GM23338 (cell line): ENCODE measurements at regions not wholly inside any gene's neighbourhood (a gene's known extent, or its start where the extent isn't known, plus 50 kb on each side); places are given as distances from the start of the nearest gene placed in this dataset.

ENCODE experiments used
- ATAC-seq: fragments of 200-7000 bp; cut with Tn5 transposase; 3 replicates; pipeline ENCODE4 v1.9.1; 2020
- DNase-seq: peaks from one replicate; pipeline ENCODE4 v3.0.0-alpha.2; 2015; ENCODE audit warnings: low spot score
- H2AFZ ChIP-seq: fragments of 200-600 bp; sonication (generic); 2 replicates; pipeline ENCODE4 v1.8.0; 2016; ENCODE audit warnings: antibody characterized with exemption, mild to moderate bottlenecking, moderate library complexity
- H3F3A ChIP-seq: fragments of 200-600 bp; sonication (generic); replicated peaks from 2 replicates; pipeline ENCODE4 v1.8.0; 2017; ENCODE audit warnings: antibody characterized with exemption, mixed run types, low read depth
- H3K27ac ChIP-seq: fragments of 200-600 bp; sonication (generic); 2 replicates; pipeline ENCODE4 v1.6.1; 2016; ENCODE audit warnings: low read depth
- H3K27me3 ChIP-seq: fragments of 200-600 bp; sonication (generic); 2 replicates; pipeline ENCODE4 v1.8.0; 2016; ENCODE audit warnings: mild to moderate bottlenecking, mixed run types, moderate library complexity; ENCODE audit not compliant: insufficient read depth
- H3K36me3 ChIP-seq: fragments of 200-600 bp; sonication (generic); 2 replicates; pipeline ENCODE4 v1.8.0; 2016; ENCODE audit warnings: mild to moderate bottlenecking; ENCODE audit not compliant: insufficient read depth
- H3K4me1 ChIP-seq: fragments of 200-600 bp; sonication (generic); 2 replicates; pipeline ENCODE4 v1.8.0; 2016; ENCODE audit warnings: mild to moderate bottlenecking, moderate library complexity; ENCODE audit not compliant: insufficient read depth
- H3K4me2 ChIP-seq: fragments of 200-600 bp; sonication (generic); 2 replicates; pipeline ENCODE4 v1.7.1; 2017; ENCODE audit warnings: mixed run types
- H3K4me3 ChIP-seq: fragments of 200-600 bp; sonication (generic); 2 replicates; pipeline ENCODE4 v1.6.1; 2016; ENCODE audit warnings: mixed run types
- H3K79me2 ChIP-seq: fragments of 200-600 bp; sonication (generic); replicated peaks from 2 replicates; pipeline ENCODE4 v1.8.0; 2017; ENCODE audit warnings: mild to moderate bottlenecking; ENCODE audit not compliant: insufficient read depth
- H3K9me2 ChIP-seq: fragments of 200-600 bp; sonication (generic); 2 replicates; pipeline ENCODE4 v1.8.0; 2017; ENCODE audit not compliant: insufficient read depth
- H4K20me1 ChIP-seq: fragments of 200-600 bp; sonication (generic); replicated peaks from 2 replicates; pipeline ENCODE4 v1.8.0; 2017; ENCODE audit warnings: mild to moderate bottlenecking; ENCODE audit not compliant: insufficient read depth
- H3K27ac Mint-ChIP-seq: 2 replicates; pipeline ENCODE4 v1.8.0; 2020; ENCODE audit warnings: inconsistent platforms, mild to moderate bottlenecking, moderate library complexity, mixed read lengths
- H3K27me3 Mint-ChIP-seq: 3 replicates; pipeline ENCODE4 v1.8.0; 2022; ENCODE audit warnings: low read depth, mild to moderate bottlenecking, moderate library complexity, mixed read lengths, inconsistent platforms; ENCODE audit not compliant: insufficient read depth, poor library complexity
- H3K36me3 Mint-ChIP-seq: 3 replicates; pipeline ENCODE4 v1.8.0; 2021; ENCODE audit warnings: low read depth, mild to moderate bottlenecking, inconsistent platforms, moderate library complexity, mixed read lengths
- H3K4me1 Mint-ChIP-seq: 3 replicates; pipeline ENCODE4 v1.8.0; 2020; ENCODE audit warnings: mild to moderate bottlenecking, inconsistent platforms, mixed read lengths
- H3K4me3 Mint-ChIP-seq: 3 replicates; pipeline ENCODE4 v1.8.0; 2021; ENCODE audit warnings: moderate library complexity, mild to moderate bottlenecking, inconsistent platforms, mixed read lengths
- H3K9me3 Mint-ChIP-seq: 3 replicates; pipeline ENCODE4 v1.8.0; 2020; ENCODE audit warnings: moderate library complexity, mild to moderate bottlenecking, inconsistent platforms, mixed read lengths
- CREB1 ChIP-seq: fragments of 250-450 bp; sonication (Bioruptor Pico); IDR thresholded peaks from 2 replicates; pipeline ENCODE4 v1.5.0; 2020; ENCODE audit warnings: low read depth, mild to moderate bottlenecking, moderate library complexity
- EZH2 ChIP-seq: fragments of 200-600 bp; sonication (generic); IDR thresholded peaks from one replicate; pipeline ENCODE4 v1.8.0; 2017; ENCODE audit warnings: antibody characterized with exemption, mild to moderate bottlenecking, low read depth; ENCODE audit not compliant: unreplicated experiment
- EZH2phosphoT487 ChIP-seq: fragments of 200-600 bp; sonication (generic); IDR thresholded peaks from one replicate; pipeline ENCODE4 v1.8.1; 2018; ENCODE audit warnings: antibody characterized with exemption; ENCODE audit not compliant: unreplicated experiment
- NANOG ChIP-seq: IDR thresholded peaks from 2 replicates; pipeline ENCODE4 v1.6.1; 2016; ENCODE audit warnings: antibody characterized with exemption, borderline replicate concordance
- POLR2AphosphoS5 ChIP-seq: IDR thresholded peaks from 2 replicates; pipeline ENCODE4 v1.6.1; 2016; ENCODE audit warnings: antibody characterized with exemption, low read depth
- STAT1 ChIP-seq: IDR thresholded peaks from one replicate; pipeline ENCODE4 v1.6.1; 2016; ENCODE audit warnings: antibody characterized with exemption; ENCODE audit not compliant: unreplicated experiment
- ZNF114 ChIP-seq: fragments of 250-450 bp; sonication (Bioruptor Pico); IDR thresholded peaks from 2 replicates; pipeline ENCODE4 v1.5.0; 2020; ENCODE audit warnings: mild to moderate bottlenecking, moderate library complexity
- ZNF331 ChIP-seq: fragments of 250-450 bp; sonication (Bioruptor Pico); IDR thresholded peaks from 2 replicates; pipeline ENCODE4 v1.5.0; 2020; ENCODE audit warnings: low read depth, mild to moderate bottlenecking, moderate library complexity
- TF ChIP-seq, protein P1 (sequence below): IDR thresholded peaks from one replicate; pipeline ENCODE4 v1.6.1; 2018; ENCODE audit warnings: antibody characterized with exemption; ENCODE audit not compliant: unreplicated experiment
- TF ChIP-seq, protein P2 (sequence below), 2 experiments: fragments of 200-600 bp in 1 of 2; sonication (generic) in 1 of 2; conservative IDR thresholded peaks; 2 replicates each; pipeline versions ENCODE4 v1.5.1 to v1.6.1; 2016 to 2017; ENCODE audit warnings: antibody characterized with exemption in 2 of 2, low read depth in 2 of 2, mild to moderate bottlenecking in 2 of 2, moderate library complexity in 1 of 2
- TF ChIP-seq, protein P3 (sequence below): IDR thresholded peaks from 2 replicates; pipeline ENCODE4 v1.6.1; 2016; ENCODE audit warnings: antibody characterized with exemption

DNA sequence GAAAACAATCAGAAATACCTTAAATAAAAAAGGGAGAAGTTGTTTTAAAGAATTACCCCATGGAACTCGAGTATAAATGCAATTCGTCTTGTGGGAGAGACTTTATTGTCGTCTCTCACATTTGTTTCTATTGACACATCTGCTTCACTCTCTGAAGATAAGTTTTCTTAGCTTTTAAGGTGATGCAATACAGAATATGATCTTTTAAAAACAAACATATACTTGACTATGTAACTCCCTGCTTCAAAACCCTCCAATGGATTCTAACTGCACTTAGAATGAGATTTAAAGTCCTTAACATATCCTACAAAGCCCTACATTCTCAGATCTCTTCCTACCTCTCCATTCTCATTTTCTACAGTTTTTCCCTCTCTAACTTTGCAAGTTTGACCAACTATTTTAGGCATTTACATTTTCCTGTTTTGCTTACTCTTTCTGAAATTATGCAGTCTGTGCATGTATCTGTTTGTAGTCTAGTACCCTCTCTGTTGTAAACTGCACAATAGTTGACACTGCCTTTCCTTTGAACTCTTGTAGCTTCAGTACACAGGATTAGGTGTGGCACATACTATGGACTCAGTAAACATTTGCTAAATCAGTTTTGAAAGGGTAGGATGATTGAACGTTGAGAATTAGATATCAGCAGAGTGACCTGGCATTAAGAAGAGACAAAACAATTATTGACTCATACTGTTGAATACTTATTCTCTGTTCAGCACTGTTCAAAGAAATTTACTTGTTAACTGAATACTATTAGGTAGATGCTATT lies 59.8 kb downstream of the AGTR2 start (continued):
- TF ChIP-seq, protein P1, sequence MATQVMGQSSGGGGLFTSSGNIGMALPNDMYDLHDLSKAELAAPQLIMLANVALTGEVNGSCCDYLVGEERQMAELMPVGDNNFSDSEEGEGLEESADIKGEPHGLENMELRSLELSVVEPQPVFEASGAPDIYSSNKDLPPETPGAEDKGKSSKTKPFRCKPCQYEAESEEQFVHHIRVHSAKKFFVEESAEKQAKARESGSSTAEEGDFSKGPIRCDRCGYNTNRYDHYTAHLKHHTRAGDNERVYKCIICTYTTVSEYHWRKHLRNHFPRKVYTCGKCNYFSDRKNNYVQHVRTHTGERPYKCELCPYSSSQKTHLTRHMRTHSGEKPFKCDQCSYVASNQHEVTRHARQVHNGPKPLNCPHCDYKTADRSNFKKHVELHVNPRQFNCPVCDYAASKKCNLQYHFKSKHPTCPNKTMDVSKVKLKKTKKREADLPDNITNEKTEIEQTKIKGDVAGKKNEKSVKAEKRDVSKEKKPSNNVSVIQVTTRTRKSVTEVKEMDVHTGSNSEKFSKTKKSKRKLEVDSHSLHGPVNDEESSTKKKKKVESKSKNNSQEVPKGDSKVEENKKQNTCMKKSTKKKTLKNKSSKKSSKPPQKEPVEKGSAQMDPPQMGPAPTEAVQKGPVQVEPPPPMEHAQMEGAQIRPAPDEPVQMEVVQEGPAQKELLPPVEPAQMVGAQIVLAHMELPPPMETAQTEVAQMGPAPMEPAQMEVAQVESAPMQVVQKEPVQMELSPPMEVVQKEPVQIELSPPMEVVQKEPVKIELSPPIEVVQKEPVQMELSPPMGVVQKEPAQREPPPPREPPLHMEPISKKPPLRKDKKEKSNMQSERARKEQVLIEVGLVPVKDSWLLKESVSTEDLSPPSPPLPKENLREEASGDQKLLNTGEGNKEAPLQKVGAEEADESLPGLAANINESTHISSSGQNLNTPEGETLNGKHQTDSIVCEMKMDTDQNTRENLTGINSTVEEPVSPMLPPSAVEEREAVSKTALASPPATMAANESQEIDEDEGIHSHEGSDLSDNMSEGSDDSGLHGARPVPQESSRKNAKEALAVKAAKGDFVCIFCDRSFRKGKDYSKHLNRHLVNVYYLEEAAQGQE = no peak
- TF ChIP-seq ZNF331 (CRISPR knock-in tag) (no peak), NANOG (no peak), CREB1 (no peak), EZH2phosphoT487 (no peak), ZNF114 (CRISPR knock-in tag) (no peak), STAT1 (no peak), EZH2 (no peak), POLR2AphosphoS5 (no peak)
- TF ChIP-seq, protein P2, sequence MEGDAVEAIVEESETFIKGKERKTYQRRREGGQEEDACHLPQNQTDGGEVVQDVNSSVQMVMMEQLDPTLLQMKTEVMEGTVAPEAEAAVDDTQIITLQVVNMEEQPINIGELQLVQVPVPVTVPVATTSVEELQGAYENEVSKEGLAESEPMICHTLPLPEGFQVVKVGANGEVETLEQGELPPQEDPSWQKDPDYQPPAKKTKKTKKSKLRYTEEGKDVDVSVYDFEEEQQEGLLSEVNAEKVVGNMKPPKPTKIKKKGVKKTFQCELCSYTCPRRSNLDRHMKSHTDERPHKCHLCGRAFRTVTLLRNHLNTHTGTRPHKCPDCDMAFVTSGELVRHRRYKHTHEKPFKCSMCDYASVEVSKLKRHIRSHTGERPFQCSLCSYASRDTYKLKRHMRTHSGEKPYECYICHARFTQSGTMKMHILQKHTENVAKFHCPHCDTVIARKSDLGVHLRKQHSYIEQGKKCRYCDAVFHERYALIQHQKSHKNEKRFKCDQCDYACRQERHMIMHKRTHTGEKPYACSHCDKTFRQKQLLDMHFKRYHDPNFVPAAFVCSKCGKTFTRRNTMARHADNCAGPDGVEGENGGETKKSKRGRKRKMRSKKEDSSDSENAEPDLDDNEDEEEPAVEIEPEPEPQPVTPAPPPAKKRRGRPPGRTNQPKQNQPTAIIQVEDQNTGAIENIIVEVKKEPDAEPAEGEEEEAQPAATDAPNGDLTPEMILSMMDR (conservative IDR thresholded peaks at IDR 0.05; ENCODE audit: low read depth in 2 of 2) = no peak
- TF ChIP-seq, protein P3, sequence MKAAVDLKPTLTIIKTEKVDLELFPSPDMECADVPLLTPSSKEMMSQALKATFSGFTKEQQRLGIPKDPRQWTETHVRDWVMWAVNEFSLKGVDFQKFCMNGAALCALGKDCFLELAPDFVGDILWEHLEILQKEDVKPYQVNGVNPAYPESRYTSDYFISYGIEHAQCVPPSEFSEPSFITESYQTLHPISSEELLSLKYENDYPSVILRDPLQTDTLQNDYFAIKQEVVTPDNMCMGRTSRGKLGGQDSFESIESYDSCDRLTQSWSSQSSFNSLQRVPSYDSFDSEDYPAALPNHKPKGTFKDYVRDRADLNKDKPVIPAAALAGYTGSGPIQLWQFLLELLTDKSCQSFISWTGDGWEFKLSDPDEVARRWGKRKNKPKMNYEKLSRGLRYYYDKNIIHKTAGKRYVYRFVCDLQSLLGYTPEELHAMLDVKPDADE = no peak

DNA sequence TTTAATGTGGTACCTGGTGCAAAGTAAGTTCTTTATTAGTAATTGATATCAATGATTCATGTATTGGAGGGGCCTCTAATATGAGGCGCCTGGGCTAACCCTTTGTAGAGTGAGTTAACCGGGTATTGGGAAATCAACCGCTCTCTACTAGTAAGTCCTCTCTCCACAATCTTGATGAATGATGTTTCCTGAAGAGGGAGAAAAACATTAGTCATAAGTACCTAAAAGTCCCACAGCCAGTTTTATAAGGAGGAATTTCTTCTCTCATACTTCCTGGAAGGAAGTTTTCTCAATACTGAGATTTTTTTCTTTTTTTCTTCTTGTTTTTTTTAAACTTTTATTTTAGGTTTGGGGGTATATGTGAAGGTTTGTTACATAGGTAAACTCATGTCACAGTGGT lies 62.3 kb downstream of the AGTR2 start:
- H3K36me3 ChIP-seq = no peaks in the 10 kb centered on the region
- no peaks in the 10 kb centered on the region for H3K27me3 ChIP-seq
- no peaks in the 10 kb centered on the region for H3K9me2 ChIP-seq
- H4K20me1 ChIP-seq = no peaks in the 10 kb centered on the region
- no peak overlapping the region for H3K4me3 ChIP-seq
- H3K4me3 Mint-ChIP-seq = no peak overlapping the region
- no peaks in the 10 kb centered on the region for H3K36me3 Mint-ChIP-seq
- no peak overlapping the region for H2AFZ ChIP-seq
- H3K27ac Mint-ChIP-seq = no peak overlapping the region
- H3K9me3 Mint-ChIP-seq = no peaks in the 10 kb centered on the region
- H3K79me2 ChIP-seq = no peaks in the 10 kb centered on the region
- H3K4me1 ChIP-seq = no peaks in the 10 kb centered on the region
- ATAC-seq (no peak), DNase-seq (no peak)
- no peaks in the 10 kb centered on the region for H3K4me1 Mint-ChIP-seq
- H3K27ac ChIP-seq = no peak overlapping the region
- H3K27me3 Mint-ChIP-seq = no peaks in the 10 kb centered on the region
- no peaks in the 10 kb centered on the region for H3F3A ChIP-seq
- no peak overlapping the region for H3K4me2 ChIP-seq
- TF ChIP-seq, protein P2 (conservative IDR thresholded peaks at IDR 0.05; ENCODE audit: low read depth in 2 of 2) = no peak
- TF ChIP-seq ZNF331 (CRISPR knock-in tag) = no peak
- TF ChIP-seq, protein P1 = no peak
- TF ChIP-seq POLR2AphosphoS5 = no peak
- no peak for TF ChIP-seq ZNF114 (CRISPR knock-in tag)
- no peak for TF ChIP-seq NANOG
- TF ChIP-seq STAT1 = no peak
- TF ChIP-seq, protein P3 = no peak
- no peak for TF ChIP-seq EZH2
